ENCODE measurements at regions not wholly inside any gene's neighbourhood (a gene's known extent, or its start where the extent isn't known, plus 50 kb on each side); places are given as distances from the start of the nearest gene placed in this dataset.

- Histone ChIP-seq H3K4me1 (no peaks in the 10 kb centered on the region), H3K4me3 (no peak overlapping the region), H3K36me3 (no peaks in the 10 kb centered on the region), H3K9me3 (no peaks in the 10 kb centered on the region), H3K27me3 (no peaks in the 10 kb centered on the region), H3K9ac (ENCODE audit: low read depth in 2 of 2, low read length in 2 of 2) (no peak overlapping the region), H3K27ac (no peak overlapping the region)
- TF ChIP-seq CTCF (IDR thresholded peaks at IDR 0.05) = no peak
- no peak for DNase-seq
- intact Hi-C loops (cut with DNase I) = no loop called here
Measured at GRCh38 chr4:75235359-75235951, 278.7 kb downstream of the RCHY1 start.

DNA sequence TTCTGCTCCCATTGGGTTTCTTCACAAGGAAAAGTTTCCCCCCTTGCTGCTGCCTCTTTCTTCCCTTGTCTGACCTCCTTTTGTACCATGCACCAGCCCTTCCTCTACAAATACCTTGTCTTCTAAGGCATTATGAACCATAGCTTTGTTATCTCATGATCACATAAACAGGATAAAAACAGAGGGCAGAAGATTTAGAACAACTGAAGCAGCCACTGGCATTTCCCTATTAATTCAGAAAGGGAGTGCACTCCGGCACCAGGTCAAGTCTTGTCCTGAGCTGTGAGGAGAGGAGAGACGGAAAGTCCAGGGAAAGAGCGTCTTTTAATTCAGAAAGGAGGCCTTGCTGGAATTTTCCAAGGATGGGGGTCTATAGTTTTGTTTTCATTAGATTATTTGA is 281.7 kb downstream of the RCHY1 start:
- no peaks in the 10 kb centered on the region for H3K27me3 ChIP-seq
- TF ChIP-seq CTCF (IDR thresholded peaks at IDR 0.05) = no peak
- no peak overlapping the region for H3K4me3 ChIP-seq
- intact Hi-C loops (cut with DNase I) = no loop called here
- no peak overlapping the region for H3K9ac ChIP-seq (ENCODE audit: low read depth in 2 of 2, low read length in 2 of 2)
- no peak for DNase-seq
- no peaks in the 10 kb centered on the region for H3K4me1 ChIP-seq
- no peaks in the 10 kb centered on the region for H3K9me3 ChIP-seq
- no peak overlapping the region for H3K27ac ChIP-seq
- no peaks in the 10 kb centered on the region for H3K36me3 ChIP-seq

DNA sequence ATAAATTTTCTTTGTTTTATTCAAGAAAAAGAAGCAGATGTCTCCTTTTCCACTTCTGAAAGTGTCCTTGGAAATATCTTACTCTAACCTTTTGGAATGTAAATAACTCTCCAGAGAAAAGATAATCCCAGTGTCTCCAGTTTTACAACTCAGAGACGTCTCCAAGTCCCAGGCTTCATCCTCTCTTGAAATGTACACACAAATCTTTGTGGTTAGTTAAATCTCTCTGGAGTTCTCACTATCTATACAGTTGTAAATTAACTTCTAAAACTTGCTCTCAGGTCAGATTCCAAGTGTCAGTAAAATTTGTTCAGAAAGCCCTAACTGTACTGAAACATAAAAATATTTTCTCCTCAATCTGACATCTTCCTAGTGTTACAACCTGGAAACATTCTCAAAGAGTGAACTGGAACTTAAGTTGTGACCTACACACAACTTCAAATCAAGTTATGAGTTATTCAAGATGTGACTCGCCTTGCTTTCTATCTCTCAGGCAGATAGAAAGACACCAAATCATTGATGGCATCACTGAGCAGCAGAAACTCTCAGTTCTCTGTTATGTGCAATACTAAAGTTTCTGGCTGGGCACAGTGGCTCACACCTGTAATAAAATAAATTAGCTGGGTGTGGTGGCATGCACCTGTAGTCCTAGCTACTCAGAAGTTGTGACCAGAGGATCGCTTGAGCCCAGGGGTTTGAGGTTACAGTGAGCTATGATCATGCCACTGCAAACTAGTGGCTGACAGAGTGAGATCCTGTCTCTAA is 284.2 kb downstream of the RCHY1 start:
- no peaks in the 10 kb centered on the region for H3K27me3 ChIP-seq
- H3K9ac ChIP-seq (ENCODE audit: low read depth in 2 of 2, low read length in 2 of 2) = no peak overlapping the region
- intact Hi-C loops (cut with DNase I) = no loop called here
- H3K4me1 ChIP-seq = no peaks in the 10 kb centered on the region
- H3K4me3 ChIP-seq = no peak overlapping the region
- no peaks in the 10 kb centered on the region for H3K36me3 ChIP-seq
- peak; percentile 27 for DNase-seq
- TF ChIP-seq CTCF (IDR thresholded peaks at IDR 0.05) = no peak
- H3K27ac ChIP-seq = no peak overlapping the region
- no peaks in the 10 kb centered on the region for H3K9me3 ChIP-seq

GRCh38 chr4:75213480-75213879 is 280.6 kb downstream of the PARM1 start:
- no peaks in the 10 kb centered on the region for H3K27me3 ChIP-seq
- H3K27ac ChIP-seq = no peak overlapping the region
- H3K9me3 ChIP-seq = no peaks in the 10 kb centered on the region
- DNase-seq = no peak
- no peaks in the 10 kb centered on the region for H3K4me1 ChIP-seq
- TF ChIP-seq CTCF (IDR thresholded peaks at IDR 0.05) = no peak
- intact Hi-C loops (cut with DNase I) = no loop called here
- H3K4me3 ChIP-seq = no peak overlapping the region
- no peaks in the 10 kb centered on the region for H3K36me3 ChIP-seq
- H3K9ac ChIP-seq (ENCODE audit: low read depth in 2 of 2, low read length in 2 of 2) = no peak overlapping the region

- Histone ChIP-seq H3K4me3 (no peak overlapping the region), H3K36me3 (no peaks in the 10 kb centered on the region), H3K4me1 (no peaks in the 10 kb centered on the region), H3K27me3 (no peaks in the 10 kb centered on the region), H3K27ac (no peak overlapping the region), H3K9me3 (no peaks in the 10 kb centered on the region), H3K9ac (ENCODE audit: low read depth in 2 of 2, low read length in 2 of 2) (no peak overlapping the region)
- TF ChIP-seq CTCF (IDR thresholded peaks at IDR 0.05) = no peak
- intact Hi-C loops (cut with DNase I) = no loop called here
- no peak for DNase-seq
Measured at GRCh38 chr4:75211422-75211821, 278.5 kb downstream of the PARM1 start.
